ENCODE measurements at regions not wholly inside any gene's neighbourhood (a gene's known extent, or its start where the extent isn't known, plus 50 kb on each side); places are given as distances from the start of the nearest gene placed in this dataset.

DNA sequence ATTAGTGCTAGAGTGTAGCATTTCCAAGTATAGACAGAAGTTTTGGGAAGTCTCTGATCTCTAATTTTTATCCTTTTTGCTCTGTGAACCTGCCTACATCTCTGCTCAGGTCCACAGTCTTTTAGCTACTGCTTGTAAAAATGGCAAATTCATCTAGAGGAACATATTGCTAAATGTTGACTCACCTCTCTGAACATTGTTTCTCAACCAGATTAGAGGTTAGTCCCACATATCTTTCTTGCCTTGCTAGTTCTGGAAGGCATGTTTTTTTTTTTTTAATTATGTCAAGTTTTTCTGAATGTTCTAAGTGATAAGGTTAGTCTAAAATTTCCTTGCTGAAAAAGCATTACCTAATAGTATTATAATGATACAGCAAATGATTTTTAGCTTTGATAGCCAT is 2889.6 kb upstream of the PCDH20 start:
- H3K36me3 ChIP-seq (ENCODE audit: insufficient read depth, low read length), result no peaks in the 10 kb centered on the region
- no peaks in the 10 kb centered on the region for H4K20me1 ChIP-seq (ENCODE audit: insufficient read depth, low read length)
- no peak overlapping the region for H3K4me3 ChIP-seq (ENCODE audit: insufficient read depth, low read length)
- no peaks in the 10 kb centered on the region for H3K9me3 ChIP-seq (ENCODE audit: low read depth, low read length)
- no peaks in the 10 kb centered on the region for H3K27me3 ChIP-seq (ENCODE audit: insufficient read depth, low read length)
- TF ChIP-seq CTCF (IDR thresholded peaks at IDR 0.05; ENCODE audit: extremely low read depth, low read depth, low read length), result no peak
- H2AFZ ChIP-seq (ENCODE audit: low read length), result no peak overlapping the region
- H3K79me2 ChIP-seq (ENCODE audit: insufficient read depth, low read length), result no peaks in the 10 kb centered on the region
- H3K4me1 ChIP-seq (ENCODE audit: insufficient read depth, low read length), result no peaks in the 10 kb centered on the region
- H3K27ac ChIP-seq (ENCODE audit: low read depth, low read length), result no peak overlapping the region
- no peak for DNase-seq (ENCODE audit: insufficient read length, low spot score, missing footprints)
- H3K4me2 ChIP-seq (ENCODE audit: insufficient read depth, low read length), result no peak overlapping the region

DNA sequence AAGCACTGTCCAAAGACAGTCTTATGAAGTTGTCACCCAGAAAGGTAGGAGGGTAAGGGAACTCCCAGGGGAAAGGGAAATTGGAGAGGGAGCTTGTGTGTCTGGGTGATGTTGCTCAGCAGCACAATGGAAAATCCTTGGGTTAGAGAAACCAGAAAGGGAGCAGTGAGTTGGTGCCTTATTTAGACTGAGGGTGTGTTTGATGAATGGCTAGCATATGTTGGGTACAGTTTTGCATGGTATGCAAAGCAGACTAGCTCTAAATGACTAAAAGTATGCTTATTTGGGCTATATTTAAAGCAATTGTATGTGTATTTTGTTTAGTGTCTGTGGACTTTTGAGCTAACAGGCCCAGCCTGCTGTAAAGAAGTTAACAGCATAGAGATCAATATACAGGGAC is 2884.6 kb upstream of the PCDH20 start:
- H2AFZ ChIP-seq (ENCODE audit: low read length), result no peak overlapping the region
- no peaks in the 10 kb centered on the region for H3K9me3 ChIP-seq (ENCODE audit: low read depth, low read length)
- DNase-seq (ENCODE audit: insufficient read length, low spot score, missing footprints), result no peak
- no peak for TF ChIP-seq CTCF (IDR thresholded peaks at IDR 0.05; ENCODE audit: extremely low read depth, low read depth, low read length)
- H3K27ac ChIP-seq (ENCODE audit: low read depth, low read length), result no peak overlapping the region
- no peaks in the 10 kb centered on the region for H3K27me3 ChIP-seq (ENCODE audit: insufficient read depth, low read length)
- H3K4me2 ChIP-seq (ENCODE audit: insufficient read depth, low read length), result no peak overlapping the region
- no peaks in the 10 kb centered on the region for H3K79me2 ChIP-seq (ENCODE audit: insufficient read depth, low read length)
- no peaks in the 10 kb centered on the region for H3K4me1 ChIP-seq (ENCODE audit: insufficient read depth, low read length)
- H4K20me1 ChIP-seq (ENCODE audit: insufficient read depth, low read length), result no peaks in the 10 kb centered on the region
- H3K4me3 ChIP-seq (ENCODE audit: insufficient read depth, low read length), result no peak overlapping the region
- H3K36me3 ChIP-seq (ENCODE audit: insufficient read depth, low read length), result no peaks in the 10 kb centered on the region

GRCh38 chr13:64293923-64294322 is 2878.3 kb upstream of the PCDH20 start:
- H2AFZ ChIP-seq (ENCODE audit: low read length), result no peak overlapping the region

GRCh38 chr13:64289702-64290101 is 2874.1 kb upstream of the PCDH20 start:
- no peak for TF ChIP-seq CTCF (IDR thresholded peaks at IDR 0.05; ENCODE audit: extremely low read depth, low read depth, low read length)
- H4K20me1 ChIP-seq (ENCODE audit: insufficient read depth, low read length), result no peaks in the 10 kb centered on the region
- H3K36me3 ChIP-seq (ENCODE audit: insufficient read depth, low read length), result no peaks in the 10 kb centered on the region
- H2AFZ ChIP-seq (ENCODE audit: low read length), result no peak overlapping the region
- H3K4me3 ChIP-seq (ENCODE audit: insufficient read depth, low read length), result no peak overlapping the region
- H3K4me2 ChIP-seq (ENCODE audit: insufficient read depth, low read length), result no peak overlapping the region
- DNase-seq (ENCODE audit: insufficient read length, low spot score, missing footprints), result no peak
- H3K4me1 ChIP-seq (ENCODE audit: insufficient read depth, low read length), result no peaks in the 10 kb centered on the region
- no peaks in the 10 kb centered on the region for H3K9me3 ChIP-seq (ENCODE audit: low read depth, low read length)
- no peaks in the 10 kb centered on the region for H3K79me2 ChIP-seq (ENCODE audit: insufficient read depth, low read length)
- no peak overlapping the region for H3K27ac ChIP-seq (ENCODE audit: low read depth, low read length)
- H3K27me3 ChIP-seq (ENCODE audit: insufficient read depth, low read length), result no peaks in the 10 kb centered on the region

More at GRCh38 chr13:64293923-64294322, 2878.3 kb upstream of the PCDH20 start:
- Histone ChIP-seq H3K79me2 (ENCODE audit: insufficient read depth, low read length) (no peaks in the 10 kb centered on the region), H3K9me3 (ENCODE audit: low read depth, low read length) (no peaks in the 10 kb centered on the region), H3K4me3 (ENCODE audit: insufficient read depth, low read length) (no peak overlapping the region), H3K4me2 (ENCODE audit: insufficient read depth, low read length) (no peak overlapping the region), H3K27me3 (ENCODE audit: insufficient read depth, low read length) (no peaks in the 10 kb centered on the region), H3K4me1 (ENCODE audit: insufficient read depth, low read length) (no peaks in the 10 kb centered on the region), H4K20me1 (ENCODE audit: insufficient read depth, low read length) (no peaks in the 10 kb centered on the region), H3K27ac (ENCODE audit: low read depth, low read length) (no peak overlapping the region), H3K36me3 (ENCODE audit: insufficient read depth, low read length) (no peaks in the 10 kb centered on the region)
- TF ChIP-seq CTCF (IDR thresholded peaks at IDR 0.05; ENCODE audit: extremely low read depth, low read depth, low read length), result no peak
- no peak for DNase-seq (ENCODE audit: insufficient read length, low spot score, missing footprints)

All from osteoblast (primary cell).